Right lobe of liver (tissue), 6 donors: ENCODE measurements at regions not wholly inside any gene's neighbourhood (a gene's known extent, or its start where the extent isn't known, plus 50 kb on each side); places are given as distances from the start of the nearest gene placed in this dataset.

Experiments
- ATAC-seq, 4 donors: fragments of 200-7000 bp; cut with Tn5 transposase; one replicate each; pipeline ENCODE4 v1.9.1; 2020; ENCODE audit warnings: mild to moderate bottlenecking in 4 of 4, moderate library complexity in 4 of 4
- DNase-seq, 3 donors: peaks; one replicate each; pipeline ENCODE4 v3.0.0-alpha.2; 2020
- H3K27ac ChIP-seq, 3 donors: fragments of 200-600 bp; one replicate each; pipeline ENCODE4 v1.8.0; 2022
- H3K27me3 ChIP-seq, 2 donors: fragments of 200-600 bp; one replicate each; pipeline ENCODE4 v1.8.0; 2022
- H3K36me3 ChIP-seq, 4 donors: fragments of 200-600 bp; sonication (generic) in 1 of 4; one replicate each; pipeline versions ENCODE4 v1.5.1 to v1.8.0; 2017 to 2022; ENCODE audit warnings: control low read depth in 1 of 4
- H3K4me1 ChIP-seq, 4 donors: fragments of 200-600 bp; sonication (generic) in 1 of 4; one replicate each; pipeline versions ENCODE4 v1.5.1 to v1.8.0; 2017 to 2022; ENCODE audit warnings: control low read depth in 1 of 4
- H3K4me3 ChIP-seq, 3 donors: fragments of 200-600 bp; one replicate each; pipeline ENCODE4 v1.8.0; 2022
- H3K9me3 ChIP-seq, 4 donors: fragments of 200-600 bp; sonication (generic) in 1 of 4; one replicate each; pipeline versions ENCODE4 v1.5.1 to v1.8.0; 2017 to 2022; ENCODE audit warnings: control low read depth in 1 of 4
- CTCF ChIP-seq, 4 donors: fragments of 200-600 bp in 3 of 4; fragments of 450-650 bp in 1 of 4; IDR thresholded peaks; one replicate each; pipeline versions ENCODE4 v1.5.1 to v1.8.0; 2016 to 2022; ENCODE audit warnings: antibody characterized with exemption in 4 of 4, mild to moderate bottlenecking in 2 of 4
- POLR2A ChIP-seq: fragments of 450-650 bp; IDR thresholded peaks from one replicate; pipeline ENCODE4 v1.6.1; 2017; ENCODE audit warnings: antibody characterized with exemption, mild to moderate bottlenecking
- WGBS: methylation state at CpG from one replicate; pipeline ENCODE4 v1.1.6; 2018; ENCODE audit warnings: low coverage, low lambda C conversion rate; ENCODE audit not compliant: insufficient coverage; ENCODE audit errors: missing lambda C conversion rate; 5-methylcytosine and 5-hydroxymethylcytosine counted together
- intact Hi-C, 2 donors: fragments of 100-400 bp; cut with DNase I; formaldehyde crosslinking; loops; one replicate each; pipeline versions ENCODE4 v1.11.2 to v1.14.1; 2022
- donor health status: DM: no; HTN: yes; CAD: no.
- donor health status: DM: no; HTN: no; CAD: no.
- donor health status: DM: no; HTN: no; CAD: no.
- donor health status: DM: no; HTN: yes; CAD: no.
- donor health status: DM: no; HTN: yes; CAD: no.

- H3K4me3 ChIP-seq = no peak overlapping the region
- no peak for ATAC-seq
- H3K27ac ChIP-seq = no peak overlapping the region
- intact Hi-C loops = no loop called here
- H3K27me3 ChIP-seq = no peaks in the 10 kb centered on the region
- H3K4me1 ChIP-seq = no peaks in the 10 kb centered on the region
- WGBS = 28% methylated on average over 2 of the region's 2 CpGs
- no peak for DNase-seq
- no peak for TF ChIP-seq POLR2A
- TF ChIP-seq CTCF (IDR thresholded peaks at IDR 0.05) = no peak
- no peaks in the 10 kb centered on the region for H3K36me3 ChIP-seq
- H3K9me3 ChIP-seq = no peaks in the 10 kb centered on the region
These were observed 180.8 kb upstream of the CACNA2D1 start for GRCh38 chr7:82624337-82624736.

GRCh38 chr7:82623812-82624211 is 180.2 kb upstream of the CACNA2D1 start:
- H3K27ac ChIP-seq = no peak overlapping the region
- ATAC-seq = no peak
- no peaks in the 10 kb centered on the region for H3K9me3 ChIP-seq
- no peaks in the 10 kb centered on the region for H3K36me3 ChIP-seq
- no peak overlapping the region for H3K4me3 ChIP-seq
- no peak for DNase-seq
- H3K4me1 ChIP-seq = no peaks in the 10 kb centered on the region
- no peak for TF ChIP-seq CTCF (IDR thresholded peaks at IDR 0.05)
- no peak for TF ChIP-seq POLR2A
- H3K27me3 ChIP-seq = no peaks in the 10 kb centered on the region
- intact Hi-C loops = no loop called here

DNA sequence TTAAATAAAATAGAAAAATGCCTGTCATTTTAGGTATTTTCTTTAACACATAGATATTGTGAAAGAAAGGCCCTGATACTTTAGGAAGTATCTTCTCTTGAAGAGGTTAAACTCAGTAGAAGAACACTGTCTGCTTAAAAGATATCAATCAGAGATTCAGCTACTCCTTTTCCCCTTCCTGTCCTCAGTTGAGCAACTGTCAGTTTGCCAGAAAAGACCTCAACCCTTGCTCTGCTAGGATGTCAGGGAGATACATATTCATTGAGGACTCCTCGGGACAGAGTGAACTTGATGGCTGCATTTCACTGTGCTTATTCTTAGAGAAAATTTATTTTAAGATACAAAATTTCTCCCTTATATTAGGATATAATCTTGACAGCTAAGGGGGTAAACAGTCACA is 173.6 kb upstream of the CACNA2D1 start:
- ATAC-seq = no peak
- DNase-seq = no peak
- Histone ChIP-seq H3K36me3 (no peaks in the 10 kb centered on the region), H3K27me3 (no peaks in the 10 kb centered on the region), H3K9me3 (no peaks in the 10 kb centered on the region), H3K27ac (no peak overlapping the region), H3K4me3 (no peak overlapping the region), H3K4me1 (no peaks in the 10 kb centered on the region)
- 71% methylated on average over 1 of the region's 1 CpG for WGBS
- TF ChIP-seq POLR2A = no peak
- TF ChIP-seq CTCF (IDR thresholded peaks at IDR 0.05) = no peak
- intact Hi-C loops = no loop called here

DNA sequence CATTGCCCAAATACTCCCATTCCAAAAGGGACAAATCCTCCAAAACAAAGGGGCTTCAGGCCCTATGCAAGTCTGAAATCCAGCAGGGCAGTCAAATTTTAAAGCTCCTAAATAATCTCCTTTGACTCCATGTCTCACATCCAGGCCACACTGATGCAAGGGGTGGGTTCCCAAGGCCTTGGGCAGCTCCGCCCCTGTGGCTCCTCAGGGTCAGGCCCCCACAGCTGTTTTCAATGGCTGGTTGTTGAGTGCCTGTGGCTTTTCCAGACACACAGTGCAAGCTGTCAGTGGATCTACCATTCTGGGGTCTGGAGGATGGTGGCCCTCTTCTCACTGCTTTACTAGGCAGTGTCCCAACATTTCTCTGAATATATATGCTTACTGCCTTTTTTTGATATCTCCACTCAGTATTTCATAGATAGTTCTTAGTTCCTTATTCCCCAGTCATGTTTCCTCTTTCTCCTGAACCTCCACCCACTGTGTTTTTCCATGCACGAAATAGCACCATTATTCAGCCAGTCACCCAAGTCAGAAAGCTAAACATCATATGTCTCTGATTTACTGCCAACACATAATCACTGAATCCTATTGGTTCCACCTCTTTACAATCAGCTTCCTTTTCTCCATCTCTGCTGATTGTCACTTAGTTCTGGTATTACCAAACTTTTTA is 172.6 kb upstream of the CACNA2D1 start:
- no peaks in the 10 kb centered on the region for H3K4me1 ChIP-seq
- no peaks in the 10 kb centered on the region for H3K27me3 ChIP-seq
- no peaks in the 10 kb centered on the region for H3K36me3 ChIP-seq
- ATAC-seq (peak; percentile 33 to 68 (median 57)), DNase-seq (no peak)
- TF ChIP-seq POLR2A = no peak
- no peak for TF ChIP-seq CTCF (IDR thresholded peaks at IDR 0.05)
- 33% methylated on average over 2 of the region's 2 CpGs for WGBS
- H3K9me3 ChIP-seq = no peaks in the 10 kb centered on the region
- intact Hi-C loops = no loop called here
- no peak overlapping the region for H3K27ac ChIP-seq
- H3K4me3 ChIP-seq = no peak overlapping the region

GRCh38 chr7:82615527-82615926 is 171.9 kb upstream of the CACNA2D1 start:
- no peaks in the 10 kb centered on the region for H3K36me3 ChIP-seq
- ATAC-seq = peak; percentile 44 to 72 (median 56)
- no peaks in the 10 kb centered on the region for H3K4me1 ChIP-seq
- intact Hi-C loops = no loop called here
- no peak overlapping the region for H3K4me3 ChIP-seq
- no peaks in the 10 kb centered on the region for H3K27me3 ChIP-seq
- no peaks in the 10 kb centered on the region for H3K9me3 ChIP-seq
- no peak for DNase-seq
- no peak overlapping the region for H3K27ac ChIP-seq
- WGBS = 22% methylated on average over 1 of the region's 3 CpGs
- TF ChIP-seq POLR2A (no peak), CTCF (IDR thresholded peaks at IDR 0.05) (no peak)
